ENCODE measurements at regions not wholly inside any gene's neighbourhood (a gene's known extent, or its start where the extent isn't known, plus 50 kb on each side); places are given as distances from the start of the nearest gene placed in this dataset.

DNA sequence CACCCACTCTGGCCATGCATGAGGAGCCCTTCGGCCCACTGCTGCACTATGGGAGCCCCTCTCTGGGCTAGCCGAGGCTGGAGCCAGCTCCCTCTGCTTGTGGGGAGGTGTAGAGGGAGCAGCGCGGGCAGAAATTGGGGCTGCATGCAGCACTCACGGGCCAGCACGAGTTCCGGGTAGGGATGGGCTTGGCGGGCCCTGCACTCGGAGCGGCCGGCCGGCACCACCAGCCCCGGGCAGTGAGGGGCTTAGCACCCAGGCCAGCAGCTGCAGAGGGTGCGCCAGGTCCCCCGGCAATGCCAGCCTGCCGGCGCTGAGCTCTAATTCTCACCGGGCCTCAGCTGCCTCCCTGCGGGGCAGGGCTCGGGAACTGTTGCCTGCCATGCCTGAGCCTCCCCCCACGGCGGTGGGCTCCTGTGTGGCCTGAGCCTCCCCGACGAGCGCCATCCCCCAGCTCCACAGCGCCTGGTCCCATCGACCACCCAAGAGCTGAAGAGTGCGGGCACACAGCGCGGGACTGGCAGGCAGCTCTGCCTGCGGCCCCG is 209.0 kb downstream of the LTN1 start:
- no peak for DNase-seq

DNA sequence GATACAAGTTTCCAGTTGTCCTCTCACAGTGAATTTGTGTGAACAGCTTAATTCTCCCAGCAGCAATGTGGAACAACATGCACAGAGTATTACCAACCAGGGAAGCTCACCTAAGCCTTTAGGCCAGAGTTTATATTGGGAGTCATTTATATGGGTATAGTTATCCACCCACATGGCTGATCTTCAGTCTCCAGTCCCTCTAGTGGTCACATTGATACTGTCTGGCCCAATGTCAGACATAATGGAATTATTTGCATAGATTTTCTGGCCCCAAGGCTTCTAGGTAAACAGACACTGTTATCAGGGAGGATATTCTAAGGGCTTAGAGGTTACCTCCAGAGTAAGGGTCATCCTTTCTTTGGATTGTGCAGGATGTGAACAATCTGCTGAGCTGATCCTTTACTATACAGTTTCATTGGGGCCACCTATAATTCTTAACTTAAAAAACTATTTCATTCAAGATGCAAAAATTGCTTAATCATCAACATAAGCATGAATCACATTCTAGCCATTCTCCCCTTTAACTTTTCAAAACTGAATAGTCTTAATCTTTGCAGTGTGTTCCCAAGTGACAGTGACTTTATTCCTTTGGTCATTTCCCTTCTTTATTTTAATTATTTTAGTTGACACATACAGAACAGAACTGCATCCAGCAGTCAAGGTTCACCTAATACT is 210.9 kb downstream of the LTN1 start:
- no peak for DNase-seq

DNA sequence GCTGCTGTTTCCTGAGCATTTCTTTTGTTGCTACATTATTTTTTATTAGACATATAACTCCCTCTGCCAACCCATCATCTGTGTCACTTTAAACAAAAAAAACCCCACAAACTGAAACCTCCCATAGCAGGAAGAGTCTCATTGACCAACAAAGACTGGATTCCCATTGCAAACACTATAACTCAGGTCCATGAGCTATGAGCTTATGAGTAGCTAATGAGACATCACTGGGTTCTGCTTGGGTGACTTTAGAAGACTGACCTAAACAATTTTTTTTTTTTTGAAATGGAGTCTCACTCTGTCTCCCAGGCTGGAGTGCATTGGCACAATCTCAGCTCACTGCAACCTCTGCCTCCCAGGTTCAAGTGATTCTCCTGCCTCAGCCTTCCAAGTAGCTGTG is 212.8 kb downstream of the LTN1 start:
- DNase-seq = no peak

DNA sequence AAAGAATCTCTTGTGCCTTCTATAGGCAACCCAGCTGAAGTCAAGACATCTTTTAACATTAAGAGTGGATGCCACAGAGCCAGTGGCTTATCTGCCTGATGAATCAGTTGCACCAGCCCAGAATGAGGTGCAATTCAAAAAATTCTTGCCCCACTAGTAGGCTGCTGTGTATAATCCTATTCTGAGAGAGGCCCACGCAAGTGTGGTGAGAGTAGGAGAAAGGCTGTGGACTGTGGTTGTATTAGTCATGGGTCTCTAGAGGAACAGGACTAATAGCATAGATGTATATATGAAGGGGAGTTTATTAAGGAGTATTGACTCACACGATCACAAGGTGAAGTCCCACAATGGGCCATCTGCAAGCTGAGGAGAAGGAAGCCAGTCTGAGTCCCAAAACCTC is 216.4 kb downstream of the LTN1 start:
- DNase-seq = peak; percentile 71

DNA sequence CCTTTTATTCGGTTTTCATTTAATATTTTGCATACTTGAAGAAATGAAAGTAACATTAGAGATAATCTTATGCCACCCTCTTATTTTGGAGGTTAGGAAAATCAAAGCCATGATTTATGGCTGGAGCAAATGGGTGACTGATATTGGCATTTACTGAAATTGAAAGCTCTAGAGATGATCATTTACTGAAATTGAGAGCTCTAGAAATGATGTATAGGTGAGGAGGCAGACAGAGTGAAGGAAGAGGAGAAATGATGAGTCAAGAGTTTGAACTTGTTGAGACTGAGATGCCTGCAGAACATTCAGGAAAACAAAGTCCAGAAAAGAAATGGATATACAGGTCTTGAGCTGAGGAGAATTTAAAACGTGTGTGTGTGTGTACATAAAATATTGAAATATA is 217.6 kb downstream of the LTN1 start:
- DNase-seq = no peak

DNA sequence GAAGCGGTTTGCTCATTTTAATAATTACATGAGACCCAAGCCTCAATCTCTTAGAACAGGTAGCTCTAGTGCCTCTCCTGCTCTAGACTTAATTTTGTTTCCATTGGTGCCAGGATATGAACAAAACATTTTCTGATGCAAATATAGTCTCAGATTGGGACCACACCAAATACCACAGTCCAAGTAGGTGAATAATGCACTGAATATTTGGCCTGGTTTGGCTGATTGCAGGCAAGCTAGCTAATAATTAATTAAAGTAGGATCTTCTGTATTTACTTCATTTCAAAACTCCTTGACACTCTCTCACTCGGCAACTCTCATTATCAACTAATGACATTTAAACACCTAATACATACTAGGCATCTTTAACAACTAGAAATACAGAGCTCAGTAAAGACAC is 219.6 kb downstream of the LTN1 start:
- no peak for DNase-seq

DNA sequence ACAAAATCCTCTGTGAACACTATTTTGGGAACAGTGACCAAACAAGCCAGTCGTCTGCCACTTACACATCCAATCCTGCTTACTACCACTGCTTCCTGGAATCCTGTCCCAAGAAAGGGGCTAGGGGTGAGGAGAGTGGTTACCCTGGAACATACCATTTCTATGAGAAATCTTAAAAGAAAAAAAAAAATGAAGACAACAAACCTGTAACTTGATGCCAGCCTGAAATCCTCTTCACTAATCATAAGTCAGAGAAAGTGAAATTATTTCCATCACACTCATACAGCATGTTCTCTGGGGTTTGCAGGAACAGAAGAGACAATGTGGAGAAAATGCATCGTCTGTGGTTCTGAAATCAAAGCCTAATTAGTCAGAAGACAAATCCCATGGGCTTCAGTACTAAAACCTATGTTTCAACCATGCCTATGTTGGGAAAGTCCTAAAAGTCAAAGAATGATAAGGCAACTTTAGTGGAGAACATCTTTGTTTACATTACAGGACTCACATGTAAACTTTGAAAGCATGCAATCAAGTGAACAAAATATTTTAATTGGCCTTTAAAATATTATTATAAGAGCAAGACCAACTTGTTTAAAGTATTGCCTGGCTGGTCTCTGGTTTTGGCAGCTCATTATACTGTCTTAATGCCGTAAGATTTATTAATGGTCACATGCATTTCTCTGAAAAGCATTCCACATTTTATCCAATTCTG is 220.7 kb downstream of the LTN1 start:
- no peak for DNase-seq

DNA sequence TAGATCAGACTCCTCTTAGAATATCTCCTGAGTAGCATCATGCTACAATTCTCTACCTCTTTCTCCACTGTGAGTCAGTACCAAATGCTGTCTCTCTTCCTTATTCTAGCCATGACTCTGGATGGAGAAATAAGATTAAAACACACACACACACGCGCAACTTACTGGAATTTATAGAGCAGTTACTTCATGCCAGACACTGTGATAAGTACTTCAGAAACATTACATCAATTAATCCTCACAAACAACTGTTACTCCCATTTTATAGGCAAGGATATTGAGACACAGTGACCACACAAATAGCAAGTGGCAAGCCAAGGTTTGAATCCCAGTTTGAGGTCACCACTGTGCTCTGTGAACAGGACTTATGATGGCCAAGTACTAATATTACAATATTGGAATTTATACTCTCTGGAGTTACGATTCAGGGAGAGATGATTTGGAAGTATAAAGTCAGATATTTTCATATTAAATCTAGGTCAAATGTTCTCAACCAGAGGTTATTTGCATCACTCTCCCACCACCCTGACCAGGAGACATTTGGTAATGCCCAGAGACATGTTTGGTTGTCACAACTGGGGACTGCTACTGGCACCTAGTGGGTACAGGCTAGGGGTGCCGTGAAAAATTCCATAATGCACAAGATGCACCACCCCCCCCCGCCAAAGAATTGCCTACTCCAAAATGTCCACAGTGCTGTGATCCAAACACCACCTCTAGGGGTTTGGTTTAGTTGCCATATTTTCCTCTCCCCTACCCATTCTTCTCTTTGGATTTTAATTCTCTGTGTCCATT is 221.6 kb downstream of the LTN1 start:
- no peak for DNase-seq

DNA sequence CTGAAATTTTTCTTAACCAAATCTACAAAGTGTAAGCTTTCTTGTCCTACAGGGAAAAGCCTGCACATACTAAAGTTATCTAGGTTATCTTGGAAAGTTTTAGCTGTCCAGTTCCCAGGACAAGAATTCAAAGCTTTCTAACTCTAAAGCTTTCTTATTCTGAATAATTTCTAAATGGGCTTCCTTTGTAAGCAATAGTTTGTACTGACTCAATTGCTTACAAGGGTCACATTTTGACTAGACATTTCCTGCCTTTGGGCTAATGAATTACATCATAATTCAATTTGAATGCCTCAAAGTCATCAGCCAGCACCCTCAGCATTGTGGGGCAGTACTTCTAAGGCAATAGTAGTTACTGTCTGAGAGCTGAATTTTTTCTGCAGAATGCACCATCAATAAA is 223.0 kb downstream of the LTN1 start:
- peak; percentile 25 for DNase-seq

DNA sequence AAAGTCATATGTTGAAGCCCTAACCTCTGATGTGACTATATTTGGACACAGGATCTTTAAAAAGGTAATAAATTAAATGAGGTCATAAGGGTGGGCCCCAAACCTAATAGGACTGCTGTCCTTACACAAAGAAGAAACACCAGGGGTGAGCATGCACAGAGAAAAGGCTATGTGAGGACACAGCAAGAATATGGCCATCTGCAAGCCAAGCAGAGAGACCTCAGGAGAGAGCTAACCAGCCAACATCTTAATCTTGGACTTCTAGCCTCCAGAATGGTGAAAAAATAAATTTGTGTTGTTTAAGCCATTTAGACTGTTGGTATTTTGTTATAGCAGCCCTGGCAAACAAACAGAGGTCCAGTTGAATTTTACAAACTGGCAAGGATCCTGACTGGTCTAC is 223.9 kb downstream of the LTN1 start:
- DNase-seq = no peak

DNA sequence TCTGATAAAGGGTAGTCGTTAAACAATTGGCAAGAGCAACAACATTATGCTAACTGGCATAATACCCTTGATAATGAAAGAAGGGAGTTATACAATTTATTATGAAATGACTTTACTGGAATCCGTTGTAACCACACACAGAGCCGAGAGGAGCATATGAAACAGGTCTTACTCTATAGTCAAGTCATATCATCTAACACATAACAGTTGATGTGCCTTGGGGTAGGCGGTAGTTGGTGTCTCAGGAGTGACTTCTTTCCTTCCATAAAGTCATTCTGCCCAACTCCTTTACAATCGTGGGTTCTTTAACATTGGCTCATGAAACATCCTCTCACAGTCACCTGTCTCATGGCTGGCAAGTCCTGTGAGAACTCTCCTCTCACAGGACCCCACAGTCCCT is 225.2 kb downstream of the LTN1 start:
- peak; percentile 59 for DNase-seq

DNA sequence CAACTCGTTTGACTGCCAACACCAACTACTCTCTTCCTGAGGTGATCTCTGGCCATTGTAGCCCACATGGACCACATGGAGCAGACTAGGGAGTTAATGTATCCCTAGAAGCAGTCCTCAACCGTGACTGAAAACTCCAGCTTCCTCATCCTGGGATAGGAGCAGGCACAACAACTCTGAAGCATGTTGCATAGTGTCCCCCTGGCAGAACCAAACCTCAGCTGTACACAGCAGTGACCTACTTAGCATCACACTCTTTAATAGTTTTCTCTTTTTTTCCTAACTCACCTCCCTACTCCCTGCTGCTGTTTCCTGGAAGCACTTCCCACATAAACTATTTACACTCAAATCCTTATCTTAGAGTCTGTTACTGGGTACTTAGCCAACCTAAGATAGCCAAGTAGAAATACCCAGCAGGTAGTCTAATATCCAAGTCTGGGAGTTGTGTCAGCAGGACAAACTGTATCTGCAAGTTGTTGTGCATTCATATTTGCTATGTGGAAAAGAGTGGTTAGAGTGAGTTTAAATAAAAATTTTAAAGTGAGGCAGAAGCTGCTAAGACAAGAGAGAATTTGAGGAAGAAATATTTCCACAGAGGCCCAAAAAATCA is 228.8 kb downstream of the LTN1 start:
- DNase-seq = no peak

DNA sequence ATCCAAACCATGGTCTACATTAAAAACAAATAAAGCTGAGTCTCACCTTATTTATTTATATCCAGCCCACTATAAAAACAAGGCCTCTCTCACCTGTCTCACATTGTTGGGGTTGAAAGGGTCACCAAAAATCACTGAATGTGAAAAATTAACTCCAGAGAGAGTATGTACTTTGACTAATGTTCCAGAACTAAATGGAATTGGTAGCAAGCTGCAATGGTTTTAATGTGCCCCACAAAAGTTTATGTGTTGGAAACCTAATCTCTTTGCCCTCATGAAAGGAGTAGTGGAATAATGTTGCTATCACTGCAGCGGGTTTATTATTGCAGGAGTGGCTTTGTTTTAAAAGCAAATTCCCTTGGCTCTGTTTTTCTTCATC is 230.3 kb downstream of the LTN1 start:
- DNase-seq = no peak

DNA sequence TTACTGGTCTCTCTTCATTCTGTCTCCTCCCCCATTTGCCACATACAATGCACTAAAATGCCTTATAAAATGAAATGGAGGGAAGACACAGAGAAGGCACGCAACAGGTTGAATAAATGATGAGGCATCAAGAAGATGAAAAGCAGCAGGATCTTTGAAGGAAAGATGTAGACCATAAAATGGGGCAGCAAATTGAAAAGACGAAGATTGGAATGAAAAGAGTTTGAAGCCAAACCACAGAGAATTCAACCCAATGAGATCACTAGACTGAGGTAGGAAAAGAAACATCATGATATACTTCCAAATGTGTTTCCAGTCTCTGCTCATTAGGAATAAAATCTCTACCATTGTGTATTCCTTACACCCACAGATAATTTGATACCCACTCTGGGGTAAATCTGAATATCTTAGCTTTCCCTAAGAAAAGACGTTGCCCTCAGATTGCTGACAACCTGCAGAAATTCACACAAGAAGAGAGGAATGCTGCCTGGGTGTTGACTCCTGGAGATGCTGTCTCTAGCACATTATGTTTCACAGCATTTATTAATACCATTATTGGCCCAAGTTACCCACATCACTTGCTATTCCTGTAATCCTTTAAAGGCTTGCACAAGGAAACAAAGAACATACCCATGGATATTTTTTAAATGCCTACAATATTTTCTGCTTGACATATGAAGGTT is 230.9 kb downstream of the LTN1 start:
- DNase-seq = no peak

DNA sequence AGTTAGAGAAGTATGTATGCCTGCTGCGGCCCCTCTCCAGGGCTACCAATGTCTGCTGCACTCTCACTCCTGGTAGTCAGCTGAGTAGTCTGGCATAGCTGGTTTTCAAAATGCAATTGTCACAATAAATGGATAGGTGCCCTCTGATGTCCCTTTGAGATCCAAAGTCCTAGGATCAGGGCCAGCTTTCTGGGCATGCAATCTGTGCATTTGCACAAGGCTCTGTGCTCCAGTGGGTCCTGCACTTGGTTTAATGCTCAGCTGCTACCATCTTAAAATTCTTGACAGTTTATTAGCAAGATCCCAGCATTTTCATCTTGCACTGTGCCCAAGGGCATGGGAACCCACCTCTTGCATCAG is 233.8 kb downstream of the LTN1 start:
- no peak for DNase-seq

DNA sequence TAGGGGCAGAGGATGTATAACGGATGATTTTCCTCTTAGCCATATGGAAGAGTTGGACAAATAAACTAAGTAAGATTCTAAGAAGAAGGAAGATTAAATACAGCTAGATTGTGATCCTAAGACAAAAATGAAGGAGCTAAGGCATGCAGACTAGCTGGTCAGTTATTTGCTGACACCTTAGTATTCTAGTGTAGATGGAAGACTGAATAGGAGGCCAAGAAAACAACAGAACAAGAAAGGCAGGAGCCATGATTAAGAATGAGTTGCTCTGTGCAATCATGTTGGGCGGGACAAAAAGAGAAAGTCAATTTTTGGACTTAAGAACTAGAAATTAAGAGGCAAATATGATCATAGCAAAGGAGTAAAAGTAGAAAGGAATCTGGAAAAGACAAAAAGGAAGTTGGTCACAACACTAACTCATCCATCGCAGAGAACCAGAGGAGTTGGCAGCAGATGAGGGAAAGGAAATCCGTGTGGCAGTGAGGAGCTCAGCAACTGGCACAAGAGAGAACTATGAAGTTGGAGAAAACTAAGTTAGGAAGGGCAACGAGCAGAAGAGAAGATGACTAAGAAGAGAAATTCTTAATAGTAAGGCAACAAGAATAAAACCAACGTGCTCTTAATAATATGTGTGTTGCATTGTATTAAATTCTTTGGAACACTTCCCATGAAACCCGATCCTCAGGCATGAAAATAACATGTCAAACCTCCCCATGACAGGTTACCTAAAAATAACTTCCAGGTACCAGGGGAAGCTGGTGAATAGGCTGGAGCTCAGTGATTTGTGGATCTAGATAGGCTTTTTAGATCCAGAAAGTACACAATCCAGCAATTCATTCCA is 234.4 kb downstream of the LTN1 start:
- no peak for DNase-seq

DNA sequence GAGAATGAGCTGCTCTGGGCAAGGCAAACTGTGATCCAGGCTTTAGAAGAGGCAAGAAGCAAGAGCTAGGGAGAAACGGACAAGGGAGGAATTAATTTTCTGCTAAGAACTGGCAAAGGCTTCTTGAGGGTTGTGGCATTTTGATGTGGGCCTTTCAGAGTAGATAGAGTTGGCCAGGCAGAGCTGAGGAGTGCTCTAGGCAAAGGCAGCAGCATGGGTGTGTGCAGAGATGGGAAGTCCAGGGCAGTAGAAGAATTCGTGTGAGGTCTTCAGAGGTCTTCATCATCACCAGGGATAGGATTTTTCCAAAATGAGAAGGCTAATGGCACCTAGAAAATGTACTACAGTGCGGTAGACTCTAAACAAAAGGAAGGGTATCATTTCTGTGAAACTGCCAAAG is 237.8 kb downstream of the LTN1 start:
- no peak for DNase-seq

DNA sequence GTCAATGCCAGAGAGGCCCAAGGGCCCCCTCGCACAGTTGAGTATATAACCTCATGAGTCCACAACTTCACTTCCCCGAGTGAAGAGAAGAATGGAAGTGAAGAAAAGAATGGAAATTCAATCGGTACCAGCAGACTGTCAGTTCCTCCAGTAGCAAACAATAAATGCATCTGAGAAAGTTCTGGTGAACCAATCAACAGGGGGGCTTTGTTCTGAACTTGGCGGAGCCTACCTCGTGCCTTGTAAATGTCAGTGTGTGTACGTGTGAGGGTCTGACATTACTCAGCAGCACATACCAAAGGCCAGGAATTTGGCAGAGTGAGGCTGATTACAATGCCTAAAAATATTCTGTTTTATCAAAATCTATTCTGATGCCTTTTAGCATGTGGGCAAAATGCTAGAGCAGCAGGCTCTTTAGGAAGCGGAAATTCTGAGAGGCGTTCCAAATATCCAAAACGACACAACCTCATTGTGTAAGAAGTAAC is 238.5 kb downstream of the LTN1 start:
- DNase-seq = no peak

DNA sequence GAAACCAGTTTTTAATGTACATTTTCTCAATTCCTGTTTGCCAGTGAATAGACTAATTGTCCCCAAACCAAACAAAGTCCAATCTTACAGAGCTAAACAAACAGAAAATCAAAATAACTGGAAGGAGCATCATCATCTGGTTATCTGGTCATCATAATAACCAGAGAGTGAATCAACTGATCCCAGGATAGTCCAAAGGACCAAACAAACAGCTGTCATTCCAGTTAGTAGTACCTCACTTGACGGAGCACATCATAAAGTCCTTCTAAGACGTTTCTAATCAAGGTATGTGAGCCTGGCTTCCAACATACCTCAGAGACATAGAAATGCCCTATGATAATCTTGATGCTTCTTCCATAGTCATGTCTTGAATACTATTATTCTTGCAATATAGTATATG is 240.5 kb downstream of the LTN1 start:
- DNase-seq = no peak

DNA sequence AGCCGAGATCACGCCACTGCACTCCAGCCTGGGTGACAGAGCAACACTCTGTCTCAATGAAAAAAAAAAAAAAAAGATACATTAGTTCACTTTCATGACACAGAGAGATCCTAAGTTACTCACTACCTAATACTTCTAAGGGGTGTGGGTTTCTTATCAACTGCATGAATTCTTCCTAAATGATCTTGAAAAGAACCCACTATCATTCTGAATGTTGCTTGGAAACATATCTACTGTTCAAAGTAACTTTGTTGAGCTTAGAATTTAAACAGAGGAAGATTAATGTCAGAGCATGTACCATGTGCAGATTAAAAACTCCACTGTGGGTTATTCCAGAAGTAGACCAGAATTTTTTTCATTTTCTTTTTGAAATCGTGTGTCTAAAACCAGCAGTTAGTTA is 241.5 kb downstream of the LTN1 start:
- no peak for DNase-seq

DNA sequence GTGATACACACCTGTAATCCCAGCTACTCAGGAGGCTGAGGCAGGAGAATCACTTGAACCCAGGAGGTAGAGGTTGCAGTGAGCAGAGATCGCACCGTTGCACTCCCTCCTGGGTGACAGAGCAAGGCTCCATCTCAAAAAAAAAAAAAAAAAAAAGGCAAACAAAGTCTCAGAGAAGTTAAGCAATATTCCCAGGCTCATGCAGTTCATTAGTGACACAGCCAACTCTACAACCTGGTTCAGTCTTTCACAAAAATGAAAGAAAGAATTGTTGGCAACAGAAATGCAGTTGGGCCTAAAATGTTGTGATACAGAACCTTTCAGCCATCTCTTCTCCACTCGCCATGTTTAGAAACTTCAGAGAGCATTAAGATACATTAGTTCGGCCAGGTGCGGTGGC is 242.1 kb downstream of the LTN1 start:
- DNase-seq = no peak

DNA sequence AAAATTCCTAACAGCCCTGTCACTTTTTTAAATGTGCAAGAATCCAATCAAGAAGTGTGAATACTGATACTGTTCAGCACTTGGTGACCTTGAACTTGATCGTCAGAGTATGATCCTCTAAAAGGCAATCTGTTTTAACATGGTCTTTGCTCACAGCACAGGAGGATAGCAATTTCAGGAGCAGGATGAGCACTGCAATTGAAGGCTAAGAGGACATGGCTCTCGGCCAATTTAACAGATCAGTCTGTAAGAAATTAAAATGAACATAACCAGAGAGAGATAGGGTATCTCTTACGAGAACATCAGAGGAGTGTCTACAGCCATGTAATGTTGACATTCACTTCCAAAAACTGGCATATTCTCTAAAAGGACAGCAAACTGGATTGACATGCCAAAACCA is 243.1 kb downstream of the LTN1 start:
- no peak for DNase-seq

All from stimulated activated CD4-positive, alpha-beta T cell treated with anti-CD3 and anti-CD28 coated beads, Interleukin-1b, Interleukin-23, amount 100 ng/mL, for 48 hours (primary cell).